GM12878 (cell line): ENCODE measurements at regions not wholly inside any gene's neighbourhood (a gene's known extent, or its start where the extent isn't known, plus 50 kb on each side); places are given as distances from the start of the nearest gene placed in this dataset.

ENCODE experiments used
- ATAC-seq: fragments of 200-7000 bp; cut with Tn5 transposase; 3 replicates; pipeline ENCODE4 v1.9.1; 2020; ENCODE audit warnings: mild to moderate bottlenecking, moderate library complexity
- BruUV-seq: library from RNA; stranded (reverse); fragments of 400-500 nt; replicated peaks from 2 replicates; lab custom pipeline; 2021; lab: Mats Ljungman, UMichigan
- CTCF ChIA-PET: fragments of 300-600 bp; sonication (Branson Sonifier 250); formaldehyde crosslinking; extraction: SDS; loops from one replicate; lab custom pipeline; 2021; ENCODE audit warnings: inconsistent platforms; lab: Yijun Ruan, JAX
- POLR2A ChIA-PET: fragments of 350-600 bp; formaldehyde crosslinking; extraction: SDS; loops from one replicate; lab custom pipeline; 2021; ENCODE audit warnings: inconsistent platforms; lab: Charles Lee
- RAD21 ChIA-PET: fragments of 300-600 bp; sonication (Branson Sonifier 250); formaldehyde crosslinking; loops from one replicate; lab custom pipeline; 2023; ENCODE audit warnings: antibody characterized with exemption; ENCODE audit not compliant: unreplicated experiment; lab: Charles Lee
- SMC1A ChIA-PET: fragments of 300-600 bp; sonication (Branson Sonifier 250); formaldehyde crosslinking; loops from one replicate; lab custom pipeline; 2023; ENCODE audit not compliant: unreplicated experiment, uncharacterized antibody; lab: Charles Lee
- DNase-seq: peaks from one replicate; pipeline ENCODE4 v3.0.0-alpha.2; 2011; ENCODE audit warnings: low read depth, low spot score
- FAIRE-seq: peaks from 3 replicates; lab custom pipeline; 2011; peaks lifted over from hg19 to GRCh38; lab: Jason Lieb, UNC
- H2AFZ ChIP-seq: 2 replicates; pipeline ENCODE4 v1.6.0; 2011; ENCODE audit warnings: low read depth, low read length, control low read depth; ENCODE audit not compliant: control insufficient read depth
- H3K27ac ChIP-seq: 2 replicates; pipeline ENCODE4 v1.5.1; 2011; ENCODE audit warnings: control low read depth; ENCODE audit not compliant: control insufficient read depth, insufficient read depth
- H3K27me3 ChIP-seq, 2 experiments: replicated peaks in 1 of 2; 2 replicates each; pipeline versions ENCODE4 v1.6.0 to v1.6.1; 2011; ENCODE audit warnings: low read length in 1 of 2; ENCODE audit not compliant: control insufficient read depth in 2 of 2, insufficient read depth in 2 of 2
- H3K36me3 ChIP-seq, 2 experiments: 2 replicates each; pipeline ENCODE4 v1.5.1; 2011; ENCODE audit warnings: low read length in 1 of 2; ENCODE audit not compliant: control insufficient read depth in 2 of 2, insufficient read depth in 2 of 2
- H3K4me1 ChIP-seq: 2 replicates; pipeline ENCODE4 v1.6.1; 2011; ENCODE audit warnings: mild to moderate bottlenecking, low read length, moderate library complexity, mixed read lengths; ENCODE audit not compliant: control insufficient read depth, insufficient read depth
- H3K4me2 ChIP-seq: 2 replicates; pipeline ENCODE4 v1.6.0; 2011; ENCODE audit warnings: control low read depth; ENCODE audit not compliant: control insufficient read depth, insufficient read depth
- H3K4me3 ChIP-seq: fragments of 200-600 bp; sonication (generic); 2 replicates; pipeline ENCODE4 v1.5.1; 2016
- H3K79me2 ChIP-seq: 2 replicates; pipeline ENCODE4 v1.6.0; 2011; ENCODE audit warnings: low read length; ENCODE audit not compliant: control insufficient read depth, insufficient read depth
- H3K9ac ChIP-seq: 2 replicates; pipeline ENCODE4 v1.8.0; 2011; ENCODE audit warnings: low read length, control low read depth, mixed read lengths; ENCODE audit not compliant: control insufficient read depth, insufficient read depth
- H3K9me3 ChIP-seq: replicated peaks from 3 replicates; pipeline ENCODE4 v1.5.1; 2011; ENCODE audit warnings: mild to moderate bottlenecking, low read length; ENCODE audit not compliant: control insufficient read depth, insufficient read depth
- H4K20me1 ChIP-seq: 2 replicates; pipeline ENCODE4 v1.6.0; 2011; ENCODE audit not compliant: control insufficient read depth, insufficient read depth
- BHLHE40 ChIP-seq, 2 experiments: fragments of 450-650 bp in 1 of 2; IDR thresholded peaks; 2 replicates each; pipeline ENCODE4 v1.6.1; 2011 to 2017; ENCODE audit warnings: low read depth in 2 of 2, borderline replicate concordance in 1 of 2, improper control_type of control experiment in 1 of 2, low read length in 1 of 2, mild to moderate bottlenecking in 1 of 2
- CBX3 ChIP-seq: fragments of 200-600 bp; sonication (generic); IDR thresholded peaks from 2 replicates; pipeline ENCODE4 v1.6.1; 2016; ENCODE audit warnings: low read depth, borderline replicate concordance
- ETV6 ChIP-seq, 2 experiments: fragments of 450-650 bp in 1 of 2; IDR thresholded peaks in 1 of 2; conservative IDR thresholded peaks in 1 of 2; 2 replicates each; pipeline ENCODE4 v1.6.1; 2014; ENCODE audit warnings: antibody characterized with exemption in 1 of 2, borderline replicate concordance in 1 of 2, low read depth in 1 of 2, mild to moderate bottlenecking in 1 of 2, moderate library complexity in 1 of 2
- PAX8 ChIP-seq: fragments of 450-650 bp; IDR thresholded peaks from 2 replicates; pipeline ENCODE4 v1.6.1; 2017; ENCODE audit warnings: mild to moderate bottlenecking, moderate library complexity
- RBBP5 ChIP-seq: fragments of 200-600 bp; sonication (generic); conservative IDR thresholded peaks from 2 replicates; pipeline ENCODE4 v1.6.1; 2016
- SRF ChIP-seq, 2 experiments: IDR thresholded peaks; 2 replicates each; pipeline ENCODE4 v1.6.1; 2011; ENCODE audit warnings: low read depth in 2 of 2, low read length in 2 of 2, mild to moderate bottlenecking in 1 of 2, moderate library complexity in 1 of 2
- TBL1XR1 ChIP-seq: IDR thresholded peaks from 2 replicates; pipeline ENCODE4 v1.6.1; 2012; ENCODE audit warnings: low read depth, low read length, improper control_type of control experiment
- in situ Hi-C: fragments of 300-500 bp; cut with MboI; formaldehyde crosslinking; loops from 9 replicates; pipeline ENCODE4 v1.14.3; 2018; ENCODE audit warnings: mixed read lengths
- intact Hi-C: fragments of 100-400 bp; cut with micrococcal nuclease; formaldehyde crosslinking; loops from one replicate; pipeline ENCODE4 v1.14.2; 2022; ENCODE audit not compliant: unreplicated experiment
- TF ChIP-seq, protein P1 (sequence below), 3 experiments: IDR thresholded peaks in 2 of 3; conservative IDR thresholded peaks in 1 of 3; 2 replicates each; pipeline ENCODE4 v1.5.1; 2011; ENCODE audit warnings: low read depth in 3 of 3, low read length in 3 of 3, mild to moderate bottlenecking in 3 of 3, control low read depth in 2 of 3, moderate library complexity in 2 of 3, inconsistent platforms in 1 of 3, mixed read lengths in 1 of 3; ENCODE audit not compliant: control insufficient read depth in 2 of 3, insufficient read depth in 1 of 3; ENCODE audit errors: extremely low read depth in 1 of 3

DNA sequence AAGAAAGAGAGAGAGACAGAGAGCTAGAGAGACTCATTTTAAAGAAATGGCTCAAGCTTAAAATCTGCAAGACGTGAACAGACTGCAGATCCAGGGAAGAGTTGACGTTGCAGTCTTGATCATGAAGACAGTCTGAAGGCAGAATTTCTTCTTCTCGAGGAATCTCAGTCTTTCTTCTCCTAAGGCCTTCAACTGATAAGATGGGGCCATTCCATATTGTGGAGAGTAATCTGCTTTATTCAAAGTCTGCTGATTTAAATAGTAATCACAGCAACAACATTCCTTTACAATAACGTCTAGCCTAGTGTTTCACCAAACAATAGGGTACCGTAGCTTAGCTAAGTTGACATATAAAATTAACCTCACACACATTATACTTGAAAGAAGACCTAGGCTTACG, 208.4 kb upstream of the ADAMTS3 start (continued):
- TF ChIP-seq RBBP5: no peak
- TF ChIP-seq, all 136 proteins: peak for 0

DNA sequence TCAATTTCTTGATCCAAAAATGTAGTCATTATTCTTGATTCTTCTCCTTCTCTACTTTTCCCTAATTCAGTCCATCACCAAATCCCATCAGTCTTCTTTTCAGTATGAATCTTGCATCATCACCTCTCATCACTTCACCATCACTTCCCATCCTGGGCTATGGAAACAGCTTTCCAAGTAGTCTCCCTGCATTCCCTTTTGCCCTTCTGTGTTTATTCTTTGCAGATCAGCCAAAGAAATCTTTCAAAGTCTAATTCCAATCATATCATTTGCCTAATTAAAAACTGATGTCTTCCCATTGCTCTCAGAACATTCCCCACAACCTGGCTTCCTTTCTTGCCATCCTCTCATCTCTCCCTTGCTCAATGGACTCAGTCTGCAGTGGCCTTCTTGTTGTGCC, 201.7 kb upstream of the ADAMTS3 start:
- no peaks in the 10 kb centered on the region for H3K27me3 ChIP-seq
- FAIRE-seq (no peak), DNase-seq (no peak), ATAC-seq (no peak)
- POLR2A ChIA-PET: no interaction called here
- RAD21 ChIA-PET: no interaction called here
- H3K9ac ChIP-seq: no peak overlapping the region
- TF ChIP-seq, protein P1, sequence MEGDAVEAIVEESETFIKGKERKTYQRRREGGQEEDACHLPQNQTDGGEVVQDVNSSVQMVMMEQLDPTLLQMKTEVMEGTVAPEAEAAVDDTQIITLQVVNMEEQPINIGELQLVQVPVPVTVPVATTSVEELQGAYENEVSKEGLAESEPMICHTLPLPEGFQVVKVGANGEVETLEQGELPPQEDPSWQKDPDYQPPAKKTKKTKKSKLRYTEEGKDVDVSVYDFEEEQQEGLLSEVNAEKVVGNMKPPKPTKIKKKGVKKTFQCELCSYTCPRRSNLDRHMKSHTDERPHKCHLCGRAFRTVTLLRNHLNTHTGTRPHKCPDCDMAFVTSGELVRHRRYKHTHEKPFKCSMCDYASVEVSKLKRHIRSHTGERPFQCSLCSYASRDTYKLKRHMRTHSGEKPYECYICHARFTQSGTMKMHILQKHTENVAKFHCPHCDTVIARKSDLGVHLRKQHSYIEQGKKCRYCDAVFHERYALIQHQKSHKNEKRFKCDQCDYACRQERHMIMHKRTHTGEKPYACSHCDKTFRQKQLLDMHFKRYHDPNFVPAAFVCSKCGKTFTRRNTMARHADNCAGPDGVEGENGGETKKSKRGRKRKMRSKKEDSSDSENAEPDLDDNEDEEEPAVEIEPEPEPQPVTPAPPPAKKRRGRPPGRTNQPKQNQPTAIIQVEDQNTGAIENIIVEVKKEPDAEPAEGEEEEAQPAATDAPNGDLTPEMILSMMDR (IDR thresholded peaks at IDR 0.05 in 2 of 3, conservative IDR thresholded peaks at IDR 0.05 in 1 of 3; ENCODE audit: control insufficient read depth in 2 of 3, extremely low read depth in 1 of 3, insufficient read depth in 1 of 3, low read depth in 3 of 3, low read length in 3 of 3): no peak
- TF ChIP-seq TBL1XR1: no peak
- TF ChIP-seq PAX8: no peak
- no peak for TF ChIP-seq CBX3
- no peak for TF ChIP-seq SRF (IDR thresholded peaks at IDR 0.05; ENCODE audit: low read depth in 2 of 2, low read length in 2 of 2)
- no peak for TF ChIP-seq BHLHE40 (IDR thresholded peaks at IDR 0.05; ENCODE audit: borderline replicate concordance in 1 of 2, low read depth in 2 of 2, low read length in 1 of 2)
- no peak for TF ChIP-seq ETV6 (conservative IDR thresholded peaks at IDR 0.05 in 1 of 2, IDR thresholded peaks at IDR 0.05 in 1 of 2; ENCODE audit: borderline replicate concordance in 1 of 2, low read depth in 1 of 2)
- intact Hi-C loops (no loop called here), in situ Hi-C loops (no loop called here)
- no peaks in the 10 kb centered on the region for H4K20me1 ChIP-seq
- no peaks in the 10 kb centered on the region for H3K79me2 ChIP-seq
- no peak overlapping the region for H3K27ac ChIP-seq
- no peak overlapping the region for H2AFZ ChIP-seq
- SMC1A ChIA-PET: no interaction called here
- no TSS peak for BruUV-seq
- CTCF ChIA-PET: no interaction called here
- H3K4me1 ChIP-seq: no peaks in the 10 kb centered on the region
- no peak overlapping the region for H3K4me2 ChIP-seq
- no peak overlapping the region for H3K4me3 ChIP-seq
- no peaks in the 10 kb centered on the region for H3K9me3 ChIP-seq
- no peaks in the 10 kb centered on the region for H3K36me3 ChIP-seq
